ENCODE measurements at regions not wholly inside any gene's neighbourhood (a gene's known extent, or its start where the extent isn't known, plus 50 kb on each side); places are given as distances from the start of the nearest gene placed in this dataset.

DNA sequence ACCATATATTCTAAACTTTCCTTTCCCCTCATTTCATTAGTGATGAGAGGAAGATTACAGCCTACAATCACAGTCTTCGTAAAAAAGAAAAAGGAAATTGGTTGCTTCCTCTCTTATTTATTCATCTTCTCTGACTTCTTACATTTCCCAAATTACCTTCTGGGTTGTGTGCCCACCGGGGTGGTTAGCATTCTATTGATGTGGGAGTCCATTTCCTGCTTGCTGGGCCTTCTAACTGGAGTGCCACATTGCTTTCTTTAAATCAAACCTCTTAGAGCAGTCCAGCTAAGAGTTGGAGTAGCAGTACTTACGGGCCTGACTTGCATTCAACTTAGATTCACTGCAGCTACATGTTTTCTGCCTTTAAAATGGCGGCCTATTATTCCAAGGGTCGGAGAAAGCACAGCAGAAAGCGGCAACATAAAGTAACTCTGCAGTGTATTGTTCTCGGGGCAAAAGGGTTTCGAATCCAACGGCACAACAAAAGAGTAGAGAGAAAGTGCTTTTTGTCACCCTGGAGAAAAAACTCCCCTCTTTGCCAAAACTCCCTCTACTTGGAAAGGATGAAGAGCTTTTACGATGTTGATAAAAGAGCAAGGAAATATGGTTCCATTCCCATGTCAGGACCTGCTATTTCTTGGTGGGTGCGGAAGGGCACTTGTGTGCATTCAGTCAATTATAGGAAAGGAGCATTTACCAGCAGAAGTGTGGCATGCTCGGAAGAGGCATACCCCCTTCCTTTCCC, 110.6 kb upstream of the DLX2 start:
- Histone ChIP-seq H3K27ac (ENCODE audit: low read depth, low read length) (no peak overlapping the region), H3K4me3 (ENCODE audit: low read length) (no peak overlapping the region), H3K9me2 (replicated peaks; ENCODE audit: control insufficient read depth, low read length) (no peaks in the 10 kb centered on the region), H3K79me2 (ENCODE audit: control insufficient read depth, low read length) (no peaks in the 10 kb centered on the region), H3K9me3 (ENCODE audit: control insufficient read depth, insufficient read depth, low read length) (no peaks in the 10 kb centered on the region), H3K36me3 (ENCODE audit: control insufficient read depth, low read length) (no peaks in the 10 kb centered on the region), H3F3A (ENCODE audit: control insufficient read depth, insufficient read depth) (no peaks in the 10 kb centered on the region), H4K20me1 (ENCODE audit: control insufficient read depth, insufficient read depth, low read depth, low read length) (no peaks in the 10 kb centered on the region), H3K4me1 (ENCODE audit: control insufficient read depth, low read length) (no peaks in the 10 kb centered on the region), H3K27me3 (ENCODE audit: control insufficient read depth, low read length) (peaks cover 15% of the 10 kb centered on the region), H3K4me2 (ENCODE audit: low read length) (no peak overlapping the region)
- no peak for TF ChIP-seq EZH2phosphoT487 (IDR thresholded peaks at IDR 0.05; ENCODE audit: borderline replicate concordance, low read length)
- TF ChIP-seq, protein P1, sequence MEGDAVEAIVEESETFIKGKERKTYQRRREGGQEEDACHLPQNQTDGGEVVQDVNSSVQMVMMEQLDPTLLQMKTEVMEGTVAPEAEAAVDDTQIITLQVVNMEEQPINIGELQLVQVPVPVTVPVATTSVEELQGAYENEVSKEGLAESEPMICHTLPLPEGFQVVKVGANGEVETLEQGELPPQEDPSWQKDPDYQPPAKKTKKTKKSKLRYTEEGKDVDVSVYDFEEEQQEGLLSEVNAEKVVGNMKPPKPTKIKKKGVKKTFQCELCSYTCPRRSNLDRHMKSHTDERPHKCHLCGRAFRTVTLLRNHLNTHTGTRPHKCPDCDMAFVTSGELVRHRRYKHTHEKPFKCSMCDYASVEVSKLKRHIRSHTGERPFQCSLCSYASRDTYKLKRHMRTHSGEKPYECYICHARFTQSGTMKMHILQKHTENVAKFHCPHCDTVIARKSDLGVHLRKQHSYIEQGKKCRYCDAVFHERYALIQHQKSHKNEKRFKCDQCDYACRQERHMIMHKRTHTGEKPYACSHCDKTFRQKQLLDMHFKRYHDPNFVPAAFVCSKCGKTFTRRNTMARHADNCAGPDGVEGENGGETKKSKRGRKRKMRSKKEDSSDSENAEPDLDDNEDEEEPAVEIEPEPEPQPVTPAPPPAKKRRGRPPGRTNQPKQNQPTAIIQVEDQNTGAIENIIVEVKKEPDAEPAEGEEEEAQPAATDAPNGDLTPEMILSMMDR (IDR thresholded peaks at IDR 0.05; ENCODE audit: low read depth, low read length, poor library complexity, severe bottlenecking), result no peak

DNA sequence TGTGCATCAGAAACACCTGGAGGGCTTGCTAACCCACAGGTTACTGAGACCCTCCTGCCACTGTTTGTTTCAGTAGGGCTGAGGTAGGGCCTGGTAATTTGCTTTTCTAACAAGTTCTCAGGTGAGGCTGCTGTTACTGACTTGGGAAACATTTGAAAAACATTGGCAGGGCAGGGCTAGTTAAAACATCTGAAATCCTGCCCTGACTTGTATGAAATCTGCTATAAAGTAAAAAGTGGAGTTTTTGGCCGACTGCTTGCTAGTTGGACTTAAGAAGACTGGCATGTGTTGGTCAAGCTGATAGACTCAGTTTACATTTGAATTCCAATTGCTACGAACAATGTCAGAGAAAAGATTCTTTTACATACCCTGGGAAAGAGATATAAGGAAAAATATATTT, 111.6 kb upstream of the DLX2 start:
- peaks cover 15% of the 10 kb centered on the region for H3K27me3 ChIP-seq (ENCODE audit: control insufficient read depth, low read length)
- no peak overlapping the region for H3K27ac ChIP-seq (ENCODE audit: low read depth, low read length)
- TF ChIP-seq, protein P1 (IDR thresholded peaks at IDR 0.05; ENCODE audit: low read depth, low read length, poor library complexity, severe bottlenecking), result no peak
- no peak for TF ChIP-seq EZH2phosphoT487 (IDR thresholded peaks at IDR 0.05; ENCODE audit: borderline replicate concordance, low read length)
- H3K4me1 ChIP-seq (ENCODE audit: control insufficient read depth, low read length), result no peaks in the 10 kb centered on the region
- H3K4me3 ChIP-seq (ENCODE audit: low read length), result no peak overlapping the region
- H3K4me2 ChIP-seq (ENCODE audit: low read length), result no peak overlapping the region
- no peaks in the 10 kb centered on the region for H3K79me2 ChIP-seq (ENCODE audit: control insufficient read depth, low read length)
- no peaks in the 10 kb centered on the region for H3K9me2 ChIP-seq (replicated peaks; ENCODE audit: control insufficient read depth, low read length)
- no peaks in the 10 kb centered on the region for H3K9me3 ChIP-seq (ENCODE audit: control insufficient read depth, insufficient read depth, low read length)
- no peaks in the 10 kb centered on the region for H4K20me1 ChIP-seq (ENCODE audit: control insufficient read depth, insufficient read depth, low read depth, low read length)
- H3F3A ChIP-seq (ENCODE audit: control insufficient read depth, insufficient read depth), result no peaks in the 10 kb centered on the region
- no peaks in the 10 kb centered on the region for H3K36me3 ChIP-seq (ENCODE audit: control insufficient read depth, low read length)

- Histone ChIP-seq H3K4me3 (ENCODE audit: low read length) (no peak overlapping the region), H3K4me2 (ENCODE audit: low read length) (no peak overlapping the region), H3K9me3 (ENCODE audit: control insufficient read depth, insufficient read depth, low read length) (no peaks in the 10 kb centered on the region), H3K27me3 (ENCODE audit: control insufficient read depth, low read length) (peaks cover 15% of the 10 kb centered on the region), H3K36me3 (ENCODE audit: control insufficient read depth, low read length) (no peaks in the 10 kb centered on the region), H3F3A (ENCODE audit: control insufficient read depth, insufficient read depth) (no peaks in the 10 kb centered on the region), H3K9me2 (replicated peaks; ENCODE audit: control insufficient read depth, low read length) (no peaks in the 10 kb centered on the region), H3K4me1 (ENCODE audit: control insufficient read depth, low read length) (no peaks in the 10 kb centered on the region), H4K20me1 (ENCODE audit: control insufficient read depth, insufficient read depth, low read depth, low read length) (no peaks in the 10 kb centered on the region), H3K27ac (ENCODE audit: low read depth, low read length) (no peak overlapping the region), H3K79me2 (ENCODE audit: control insufficient read depth, low read length) (no peaks in the 10 kb centered on the region)
- TF ChIP-seq, protein P1 (IDR thresholded peaks at IDR 0.05; ENCODE audit: low read depth, low read length, poor library complexity, severe bottlenecking), result no peak
- TF ChIP-seq EZH2phosphoT487 (IDR thresholded peaks at IDR 0.05; ENCODE audit: borderline replicate concordance, low read length), result no peak
Observed at GRCh38 chr2:172215172-172215935, 112.7 kb upstream of the DLX2 start.
